BJ (cell line): ENCODE measurements at regions not wholly inside any gene's neighbourhood (a gene's known extent, or its start where the extent isn't known, plus 50 kb on each side); places are given as distances from the start of the nearest gene placed in this dataset.

Experiments used
- CTCF ChIA-PET: fragments of 350-600 bp; formaldehyde crosslinking; extraction: SDS; loops from one replicate; lab custom pipeline; 2021; ENCODE audit warnings: antibody characterized with exemption, inconsistent platforms; lab: Yijun Ruan, JAX
- POLR2A ChIA-PET: fragments of 300-600 bp; sonication (Branson Sonifier 250); formaldehyde crosslinking; extraction: SDS; loops from one replicate; lab custom pipeline; 2021; ENCODE audit warnings: antibody characterized with exemption; lab: Charles Lee
- DNase-seq: peaks from one replicate; pipeline ENCODE4 v3.0.0-alpha.2; 2011; ENCODE audit warnings: low read depth
- H3K27me3 ChIP-seq: 2 replicates; pipeline ENCODE4 v1.6.0; 2011; ENCODE audit warnings: low read length; ENCODE audit not compliant: control insufficient read depth, insufficient read depth
- H3K36me3 ChIP-seq: 2 replicates; pipeline ENCODE4 v1.5.1; 2011; ENCODE audit warnings: low read length; ENCODE audit not compliant: control insufficient read depth, insufficient read depth
- H3K4me3 ChIP-seq: 2 replicates; pipeline ENCODE4 v1.5.1; 2011; ENCODE audit warnings: low read depth, mild to moderate bottlenecking, control low read depth, low read length
- CTCF ChIP-seq: IDR thresholded peaks from 2 replicates; pipeline ENCODE4 v1.5.1; 2011; ENCODE audit warnings: low read depth, mild to moderate bottlenecking, control low read depth, inconsistent platforms, low read length, moderate library complexity; ENCODE audit not compliant: insufficient read depth

GRCh38 chr7:52436278-52436677, 599.2 kb upstream of the POM121L12 start:
- H3K4me3 ChIP-seq: no peak overlapping the region
- no peak for DNase-seq
- no peaks in the 10 kb centered on the region for H3K27me3 ChIP-seq
- no peak for TF ChIP-seq CTCF
- ChIA-PET CTCF (no interaction called here), POLR2A (no interaction called here)
- H3K36me3 ChIP-seq: no peaks in the 10 kb centered on the region

GRCh38 chr7:52431082-52431815, 604.2 kb upstream of the POM121L12 start:
- ChIA-PET CTCF (no interaction called here), POLR2A (no interaction called here)
- H3K36me3 ChIP-seq: no peaks in the 10 kb centered on the region
- no peak for TF ChIP-seq CTCF
- H3K27me3 ChIP-seq: no peaks in the 10 kb centered on the region
- DNase-seq: no peak
- no peak overlapping the region for H3K4me3 ChIP-seq

DNA sequence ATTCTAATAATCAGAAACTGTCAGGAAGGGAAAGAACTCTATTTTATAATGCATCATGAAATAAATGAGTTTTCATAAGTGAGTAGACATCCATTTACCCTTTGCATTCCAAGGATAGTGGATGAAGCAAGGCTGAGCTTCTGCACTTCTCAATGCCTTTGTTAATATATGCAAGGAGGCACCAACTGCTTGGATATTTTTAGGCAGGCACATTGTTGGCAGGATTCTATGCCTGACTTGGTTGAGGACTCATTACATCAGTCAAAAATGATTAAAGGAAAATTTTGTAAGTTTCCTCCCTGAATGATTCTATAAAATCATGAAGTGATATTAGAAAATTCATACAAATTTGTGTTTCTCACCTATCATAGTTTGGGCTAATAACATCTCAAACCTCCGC, 612.2 kb upstream of the POM121L12 start:
- no peak for DNase-seq
- H3K4me3 ChIP-seq: no peak overlapping the region
- H3K27me3 ChIP-seq: no peaks in the 10 kb centered on the region
- CTCF ChIA-PET: no interaction called here
- POLR2A ChIA-PET: no interaction called here
- no peak for TF ChIP-seq CTCF
- H3K36me3 ChIP-seq: no peaks in the 10 kb centered on the region

DNA sequence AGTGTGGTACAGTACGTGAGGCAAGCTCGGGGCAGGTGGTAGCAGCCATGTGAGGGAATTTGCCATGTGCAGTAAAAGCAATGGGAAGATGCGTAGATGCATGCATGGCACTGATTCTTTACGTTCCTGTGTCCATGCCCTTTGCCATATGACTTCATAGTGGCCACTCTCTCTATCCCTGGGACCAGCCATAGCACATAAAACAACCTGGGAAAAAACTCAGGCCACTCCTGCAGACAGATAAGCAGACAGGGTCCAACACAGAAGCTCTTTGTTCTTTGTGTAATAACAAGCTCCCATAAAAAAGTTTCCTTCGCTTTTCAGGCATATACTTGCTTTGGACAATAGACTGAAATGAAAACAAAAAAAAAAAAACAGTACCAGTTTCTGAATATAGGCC, 622.4 kb upstream of the POM121L12 start:
- no peak for DNase-seq
- H3K36me3 ChIP-seq: no peaks in the 10 kb centered on the region
- ChIA-PET POLR2A (no interaction called here), CTCF (no interaction called here)
- H3K4me3 ChIP-seq: no peak overlapping the region
- H3K27me3 ChIP-seq: no peaks in the 10 kb centered on the region
- TF ChIP-seq CTCF: no peak

DNA sequence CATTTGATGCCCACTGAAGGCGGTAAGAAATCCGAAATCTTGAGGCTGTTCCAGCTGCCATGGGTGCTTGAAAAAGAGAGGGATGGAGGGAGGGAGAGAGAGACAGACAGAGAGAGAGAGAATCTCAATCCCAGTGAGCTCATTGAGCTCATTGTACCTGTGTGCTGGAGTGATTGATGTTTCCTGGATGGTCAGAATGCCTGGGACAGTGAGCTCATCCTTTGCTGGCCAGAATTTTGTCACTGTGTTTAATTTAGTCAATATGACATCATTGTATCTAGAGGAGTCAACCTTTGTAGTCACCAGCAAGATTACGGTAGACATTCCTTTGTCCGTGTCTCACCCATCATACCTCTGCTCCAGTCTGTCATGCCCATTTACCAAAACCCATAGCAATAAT, 625.4 kb upstream of the POM121L12 start:
- ChIA-PET POLR2A (no interaction called here), CTCF (no interaction called here)
- Histone ChIP-seq H3K27me3 (no peaks in the 10 kb centered on the region), H3K4me3 (no peak overlapping the region), H3K36me3 (no peaks in the 10 kb centered on the region)
- TF ChIP-seq CTCF: no peak
- DNase-seq: no peak
